ENCODE measurements at regions not wholly inside any gene's neighbourhood (a gene's known extent, or its start where the extent isn't known, plus 50 kb on each side); places are given as distances from the start of the nearest gene placed in this dataset.

DNA sequence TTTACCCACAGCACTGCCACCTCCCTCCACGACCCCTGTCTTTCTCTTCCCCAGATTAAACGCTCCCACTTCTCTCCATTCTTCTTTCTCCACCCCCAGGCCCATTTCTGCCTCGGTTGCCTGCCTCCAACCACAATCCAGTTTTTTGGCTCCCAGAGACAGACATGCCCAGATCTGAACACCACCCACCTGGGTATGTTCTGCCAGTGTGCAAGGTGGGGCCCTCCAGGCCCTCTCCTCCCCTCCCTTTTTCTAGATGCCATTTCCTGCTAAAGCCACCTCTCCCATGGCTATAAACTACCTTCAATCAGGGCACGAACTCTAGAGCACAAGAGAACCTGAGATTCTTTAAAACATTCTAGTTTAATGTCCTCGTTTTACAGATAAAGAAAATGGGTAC lies 63.3 kb downstream of the IRF2BPL start:
- H3K4me1 ChIP-seq (ENCODE audit: control insufficient read depth in 4 of 4, insufficient read depth in 4 of 4, low read length in 3 of 4), result peaks cover 0 to 23% (median 13%) of the 10 kb centered on the region in 4 donors
- DNase-seq (ENCODE audit: low spot score), result no peak
- no peak overlapping the region for H3K27ac ChIP-seq (ENCODE audit: low read depth in 1 of 2, low read length in 2 of 2)
- H3K9ac ChIP-seq (ENCODE audit: low read depth in 1 of 2, low read length in 2 of 2), result no peak overlapping the region
- no peaks in the 10 kb centered on the region for H3K27me3 ChIP-seq (ENCODE audit: control insufficient read depth in 4 of 4, insufficient read depth in 4 of 4, low read length in 3 of 4)
- no peak for TF ChIP-seq MAX (IDR thresholded peaks at IDR 0.05)
- H3K36me3 ChIP-seq (ENCODE audit: control insufficient read depth in 4 of 4, insufficient read depth in 3 of 4, low read depth in 1 of 4, low read length in 3 of 4), result no peaks in the 10 kb centered on the region
- no peak overlapping the region for H3K4me3 ChIP-seq (ENCODE audit: low read depth in 1 of 3, low read length in 3 of 3)
- WGBS, result 89% methylated on average over 5 of the region's 5 CpGs
- H3K9me3 ChIP-seq (ENCODE audit: control insufficient read depth in 4 of 4, low read length in 3 of 4), result no peaks in the 10 kb centered on the region

GRCh38 chr14:76964695-76965094 lies 63.8 kb downstream of the IRF2BPL start:
- Histone ChIP-seq H3K27ac (ENCODE audit: low read depth in 1 of 2, low read length in 2 of 2) (no peak overlapping the region), H3K9me3 (ENCODE audit: control insufficient read depth in 4 of 4, low read length in 3 of 4) (no peaks in the 10 kb centered on the region), H3K4me3 (ENCODE audit: low read depth in 1 of 3, low read length in 3 of 3) (no peak overlapping the region), H3K9ac (ENCODE audit: low read depth in 1 of 2, low read length in 2 of 2) (no peak overlapping the region), H3K27me3 (ENCODE audit: control insufficient read depth in 4 of 4, insufficient read depth in 4 of 4, low read length in 3 of 4) (no peaks in the 10 kb centered on the region), H3K4me1 (ENCODE audit: control insufficient read depth in 4 of 4, insufficient read depth in 4 of 4, low read length in 3 of 4) (peaks cover 0 to 23% (median 13%) of the 10 kb centered on the region in 4 donors), H3K36me3 (ENCODE audit: control insufficient read depth in 4 of 4, insufficient read depth in 3 of 4, low read depth in 1 of 4, low read length in 3 of 4) (no peaks in the 10 kb centered on the region)
- TF ChIP-seq YY1 (IDR thresholded peaks at IDR 0.05) (no peak), NR2F2 (IDR thresholded peaks at IDR 0.05) (no peak), RAD21 (IDR thresholded peaks at IDR 0.05) (no peak), SP1 (IDR thresholded peaks at IDR 0.05) (no peak), HNF4G (IDR thresholded peaks at IDR 0.05) (no peak), ATF3 (IDR thresholded peaks at IDR 0.05) (no peak), EGR1 (IDR thresholded peaks at IDR 0.05; ENCODE audit: low read depth in 2 of 2) (no peak), FOXA1 (IDR thresholded peaks at IDR 0.05) (no peak), MAX (IDR thresholded peaks at IDR 0.05) (no peak), FOXA2 (IDR thresholded peaks at IDR 0.05) (no peak), HNF4A (conservative IDR thresholded peaks at IDR 0.05) (no peak), REST (IDR thresholded peaks at IDR 0.05) (no peak), GABPA (IDR thresholded peaks at IDR 0.05 in 1 of 2, conservative IDR thresholded peaks at IDR 0.05 in 1 of 2) (no peak), TAF1 (conservative IDR thresholded peaks at IDR 0.05) (no peak), JUND (IDR thresholded peaks at IDR 0.05) (no peak)
- TF ChIP-seq, protein P1, sequence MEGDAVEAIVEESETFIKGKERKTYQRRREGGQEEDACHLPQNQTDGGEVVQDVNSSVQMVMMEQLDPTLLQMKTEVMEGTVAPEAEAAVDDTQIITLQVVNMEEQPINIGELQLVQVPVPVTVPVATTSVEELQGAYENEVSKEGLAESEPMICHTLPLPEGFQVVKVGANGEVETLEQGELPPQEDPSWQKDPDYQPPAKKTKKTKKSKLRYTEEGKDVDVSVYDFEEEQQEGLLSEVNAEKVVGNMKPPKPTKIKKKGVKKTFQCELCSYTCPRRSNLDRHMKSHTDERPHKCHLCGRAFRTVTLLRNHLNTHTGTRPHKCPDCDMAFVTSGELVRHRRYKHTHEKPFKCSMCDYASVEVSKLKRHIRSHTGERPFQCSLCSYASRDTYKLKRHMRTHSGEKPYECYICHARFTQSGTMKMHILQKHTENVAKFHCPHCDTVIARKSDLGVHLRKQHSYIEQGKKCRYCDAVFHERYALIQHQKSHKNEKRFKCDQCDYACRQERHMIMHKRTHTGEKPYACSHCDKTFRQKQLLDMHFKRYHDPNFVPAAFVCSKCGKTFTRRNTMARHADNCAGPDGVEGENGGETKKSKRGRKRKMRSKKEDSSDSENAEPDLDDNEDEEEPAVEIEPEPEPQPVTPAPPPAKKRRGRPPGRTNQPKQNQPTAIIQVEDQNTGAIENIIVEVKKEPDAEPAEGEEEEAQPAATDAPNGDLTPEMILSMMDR (IDR thresholded peaks at IDR 0.05; ENCODE audit: low read depth, low read length, missing input control), result no peak
- DNase-seq (ENCODE audit: low spot score), result no peak
- 87% methylated on average over 5 of the region's 5 CpGs for WGBS
